ENCODE measurements at regions not wholly inside any gene's neighbourhood (a gene's known extent, or its start where the extent isn't known, plus 50 kb on each side); places are given as distances from the start of the nearest gene placed in this dataset.

DNA sequence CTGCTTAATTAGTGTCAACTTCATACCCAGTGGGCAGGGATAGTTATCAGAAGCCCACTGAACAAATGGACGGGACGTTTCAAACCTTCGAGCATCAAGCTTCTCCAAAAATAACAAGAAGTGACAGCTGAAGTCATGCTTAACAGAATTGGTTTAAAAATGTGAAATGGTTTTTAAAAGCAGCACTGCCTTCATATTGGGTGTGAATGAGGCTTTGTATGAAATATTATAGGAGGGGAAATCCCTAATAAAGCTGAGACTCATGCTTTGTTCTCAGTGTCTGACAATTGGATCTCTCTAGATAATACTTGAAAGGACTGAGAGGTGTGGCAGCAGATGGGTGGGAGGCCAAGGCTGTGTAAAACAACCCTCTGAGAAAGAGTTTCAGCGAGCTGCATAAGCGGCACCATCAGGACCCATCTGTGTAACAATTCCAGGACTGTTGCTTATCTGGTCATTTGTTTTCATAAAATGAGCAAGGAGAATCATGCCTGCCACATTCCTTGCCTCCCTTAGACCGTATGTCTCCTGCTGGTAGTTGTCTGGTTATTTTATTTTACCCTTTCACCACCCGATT lies 667.7 kb downstream of the DIAPH3 start:
- POLR2A ChIA-PET = no interaction called here
- H3K27ac Mint-ChIP-seq = no peak overlapping the region
- H3K27me3 Mint-ChIP-seq = no peaks in the 10 kb centered on the region
- ATAC-seq = no peak
- H3K36me3 Mint-ChIP-seq (ENCODE audit: low read depth) = no peaks in the 10 kb centered on the region
- CTCF ChIA-PET = no interaction called here
- intact Hi-C loops (cut with micrococcal nuclease) = no loop called here
- TF ChIP-seq, protein P1, sequence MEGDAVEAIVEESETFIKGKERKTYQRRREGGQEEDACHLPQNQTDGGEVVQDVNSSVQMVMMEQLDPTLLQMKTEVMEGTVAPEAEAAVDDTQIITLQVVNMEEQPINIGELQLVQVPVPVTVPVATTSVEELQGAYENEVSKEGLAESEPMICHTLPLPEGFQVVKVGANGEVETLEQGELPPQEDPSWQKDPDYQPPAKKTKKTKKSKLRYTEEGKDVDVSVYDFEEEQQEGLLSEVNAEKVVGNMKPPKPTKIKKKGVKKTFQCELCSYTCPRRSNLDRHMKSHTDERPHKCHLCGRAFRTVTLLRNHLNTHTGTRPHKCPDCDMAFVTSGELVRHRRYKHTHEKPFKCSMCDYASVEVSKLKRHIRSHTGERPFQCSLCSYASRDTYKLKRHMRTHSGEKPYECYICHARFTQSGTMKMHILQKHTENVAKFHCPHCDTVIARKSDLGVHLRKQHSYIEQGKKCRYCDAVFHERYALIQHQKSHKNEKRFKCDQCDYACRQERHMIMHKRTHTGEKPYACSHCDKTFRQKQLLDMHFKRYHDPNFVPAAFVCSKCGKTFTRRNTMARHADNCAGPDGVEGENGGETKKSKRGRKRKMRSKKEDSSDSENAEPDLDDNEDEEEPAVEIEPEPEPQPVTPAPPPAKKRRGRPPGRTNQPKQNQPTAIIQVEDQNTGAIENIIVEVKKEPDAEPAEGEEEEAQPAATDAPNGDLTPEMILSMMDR (IDR thresholded peaks at IDR 0.05) = no peak
- peaks cover 4% of the 10 kb centered on the region for H3K4me1 Mint-ChIP-seq (ENCODE audit: low read depth)
- no peaks in the 10 kb centered on the region for H3K9me3 Mint-ChIP-seq
- no peak overlapping the region for H3K4me3 Mint-ChIP-seq
- DNase-seq = no peak

DNA sequence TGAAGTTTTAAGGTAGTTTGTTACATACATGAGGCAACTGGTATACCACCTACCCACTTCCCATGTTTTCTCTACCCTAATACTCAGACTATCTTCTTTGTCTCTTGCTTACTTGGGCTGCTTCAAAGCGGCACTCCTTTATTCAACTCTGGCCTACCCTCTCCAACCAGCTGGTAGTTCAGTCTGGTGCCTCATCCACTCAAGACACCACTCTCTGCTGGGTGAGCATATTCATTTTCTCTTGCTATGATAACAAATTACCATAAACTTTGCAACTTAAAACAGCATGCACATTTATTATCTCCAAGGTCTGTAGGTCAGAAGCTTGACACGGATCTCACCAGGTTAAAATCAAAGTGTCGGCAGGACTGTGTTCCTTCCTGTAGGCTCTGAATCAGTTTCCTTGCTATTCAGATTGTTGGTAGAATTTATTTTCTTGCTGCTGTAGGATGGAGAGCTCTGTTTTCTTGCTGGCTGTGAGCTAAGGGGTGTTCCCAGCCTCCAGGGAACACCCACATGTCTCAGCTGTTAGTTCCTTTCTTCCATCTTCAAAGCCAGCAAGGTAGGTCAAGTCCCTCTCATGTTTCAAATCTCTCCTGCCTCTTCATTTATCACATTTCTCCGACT lies 666.0 kb downstream of the DIAPH3 start:
- intact Hi-C loops (cut with micrococcal nuclease) = no loop called here
- Mint-ChIP-seq H3K4me1 (ENCODE audit: low read depth) (peaks cover 4% of the 10 kb centered on the region), H3K27ac (no peak overlapping the region), H3K27me3 (no peaks in the 10 kb centered on the region), H3K36me3 (ENCODE audit: low read depth) (no peaks in the 10 kb centered on the region), H3K4me3 (no peak overlapping the region), H3K9me3 (no peaks in the 10 kb centered on the region)
- DNase-seq (no peak), ATAC-seq (no peak)
- CTCF ChIA-PET = no interaction called here
- TF ChIP-seq, protein P1 (IDR thresholded peaks at IDR 0.05) = no peak
- POLR2A ChIA-PET = no interaction called here

DNA sequence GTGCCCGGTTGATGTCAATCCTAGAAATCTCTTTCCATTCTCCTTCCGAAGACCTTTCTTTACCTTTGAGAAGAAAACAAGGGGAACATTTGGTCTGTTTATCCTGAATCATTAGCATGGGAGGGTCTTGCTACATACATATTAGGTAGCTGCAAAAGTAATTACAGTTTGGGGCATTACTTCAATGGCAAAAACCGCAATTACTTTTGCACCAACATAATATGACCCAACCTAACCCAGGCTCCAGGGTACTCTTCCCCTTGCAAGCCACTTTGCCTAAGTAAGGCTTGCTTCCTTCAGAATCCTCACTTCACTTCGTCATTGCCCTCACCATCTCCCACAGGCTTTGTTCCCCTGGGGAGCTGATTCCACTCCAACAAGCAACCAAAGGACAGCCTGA lies 662.7 kb downstream of the DIAPH3 start:
- TF ChIP-seq, protein P1 (IDR thresholded peaks at IDR 0.05) = no peak
- Mint-ChIP-seq H3K4me3 (no peak overlapping the region), H3K4me1 (ENCODE audit: low read depth) (no peaks in the 10 kb centered on the region), H3K27ac (no peak overlapping the region), H3K9me3 (no peaks in the 10 kb centered on the region), H3K36me3 (ENCODE audit: low read depth) (no peaks in the 10 kb centered on the region), H3K27me3 (no peaks in the 10 kb centered on the region)
- intact Hi-C loops (cut with micrococcal nuclease) = no loop called here
- no peak for DNase-seq
- ChIA-PET POLR2A (no interaction called here), CTCF (interaction anchor here (0.7 kb wide), 1 partner anchor 17 kb away, joined by 3 read pairs; no protein-coding TSS in a partner anchor)
- no peak for ATAC-seq

DNA sequence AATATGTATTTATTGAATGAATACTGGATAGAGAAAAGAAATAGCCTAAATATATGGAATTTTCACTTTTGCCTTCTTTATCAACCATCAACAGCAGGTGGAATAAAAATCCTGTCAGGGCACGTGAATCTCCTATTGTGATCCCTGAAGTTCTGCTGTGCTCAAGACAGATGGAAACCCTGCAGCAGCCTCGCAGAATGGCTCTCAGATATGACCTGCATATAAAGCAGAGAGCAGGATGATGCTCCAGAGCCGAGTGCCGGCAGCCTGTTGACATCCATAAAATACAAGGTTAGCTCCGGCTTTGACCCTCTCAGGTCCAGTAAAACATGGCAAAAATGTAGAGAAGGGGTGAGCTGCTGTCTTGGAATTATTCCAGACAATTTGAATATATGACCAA lies 659.3 kb downstream of the DIAPH3 start:
- Mint-ChIP-seq H3K4me1 (ENCODE audit: low read depth) (no peaks in the 10 kb centered on the region), H3K9me3 (no peaks in the 10 kb centered on the region), H3K4me3 (no peak overlapping the region), H3K27me3 (no peaks in the 10 kb centered on the region), H3K36me3 (ENCODE audit: low read depth) (no peaks in the 10 kb centered on the region), H3K27ac (no peak overlapping the region)
- ChIA-PET POLR2A (no interaction called here), CTCF (no interaction called here)
- intact Hi-C loops (cut with micrococcal nuclease) = no loop called here
- no peak for DNase-seq
- TF ChIP-seq, protein P1 (IDR thresholded peaks at IDR 0.05) = no peak
- no peak for ATAC-seq

DNA sequence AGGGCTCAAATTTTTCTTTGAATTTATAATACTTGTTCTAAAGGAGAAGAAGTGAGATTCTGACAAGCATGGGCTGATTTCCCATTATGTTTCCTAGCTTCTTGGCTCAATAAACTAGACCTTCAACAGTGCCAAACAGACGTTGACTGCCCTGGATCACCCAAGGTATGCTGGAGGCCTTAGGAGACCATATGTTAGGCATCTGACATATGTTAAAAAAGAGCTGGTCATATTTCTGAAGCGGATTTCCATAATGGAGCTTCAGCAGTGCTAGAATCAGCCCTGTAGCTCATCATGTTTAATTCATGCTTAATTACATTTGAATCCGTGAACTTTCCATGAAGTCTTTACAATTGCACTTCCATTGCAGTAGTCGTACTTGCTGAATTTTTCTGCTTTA lies 653.3 kb downstream of the DIAPH3 start:
- Mint-ChIP-seq H3K4me1 (ENCODE audit: low read depth) (no peaks in the 10 kb centered on the region), H3K4me3 (no peak overlapping the region), H3K27ac (no peak overlapping the region), H3K9me3 (no peaks in the 10 kb centered on the region), H3K27me3 (no peaks in the 10 kb centered on the region), H3K36me3 (ENCODE audit: low read depth) (no peaks in the 10 kb centered on the region)
- ATAC-seq = no peak
- TF ChIP-seq, protein P1 (IDR thresholded peaks at IDR 0.05) = no peak
- DNase-seq = no peak
- CTCF ChIA-PET = interaction anchor here (1.2 to 1.3 kb wide), 3 partner anchors 104 to 193 kb away, joined by 3 read pairs; no protein-coding TSS in a partner anchor
- POLR2A ChIA-PET = no interaction called here
- intact Hi-C loops (cut with micrococcal nuclease) = no loop called here

Data from activated CD8-positive, alpha-beta T cell treated with anti-CD3 and anti-CD28 coated beads for 36 hours (primary cell).